ENCODE measurements at regions not wholly inside any gene's neighbourhood (a gene's known extent, or its start where the extent isn't known, plus 50 kb on each side); places are given as distances from the start of the nearest gene placed in this dataset.

GRCh38 chr2:238570926-238571325, 144.2 kb downstream of the ASB1 start:
- TF ChIP-seq CTCF (IDR thresholded peaks at IDR 0.05; ENCODE audit: low read depth, low read length, missing input control) (no peak), EGR1 (IDR thresholded peaks at IDR 0.05; ENCODE audit: low read depth in 2 of 2) (no peak), MAX (IDR thresholded peaks at IDR 0.05) (no peak), RAD21 (IDR thresholded peaks at IDR 0.05) (no peak), HNF4G (IDR thresholded peaks at IDR 0.05) (no peak), ATF3 (IDR thresholded peaks at IDR 0.05) (no peak)
